ENCODE measurements at regions not wholly inside any gene's neighbourhood (a gene's known extent, or its start where the extent isn't known, plus 50 kb on each side); places are given as distances from the start of the nearest gene placed in this dataset.
A peak's percentile ranks its signal among the peaks of the same experiment; 100 is the strongest.

GRCh38 chr2:101622210-101623030 lies 75.1 kb upstream of the MAP4K4 start:
- no peak for DNase-seq (ENCODE audit: low spot score in 2 of 2)
- no peak overlapping the region for H3K4me3 ChIP-seq (ENCODE audit: low read depth, poor library complexity, severe bottlenecking)
- intact Hi-C loops (cut with DNase I; ENCODE audit: low total_unique reads): no loop called here
- WGBS, 2 donors: 69 to 72% methylated on average over 14 to 15 of the region's 16 CpGs
- TF ChIP-seq CTCF (IDR thresholded peaks at IDR 0.05): no peak
- no peak for TF ChIP-seq POLR2A (IDR thresholded peaks at IDR 0.05)

GRCh38 chr2:101619191-101619591 lies 78.3 kb upstream of the MAP4K4 start:
- intact Hi-C loops (cut with DNase I; ENCODE audit: low total_unique reads): no loop called here
- H3K4me3 ChIP-seq (ENCODE audit: low read depth, poor library complexity, severe bottlenecking): no peak overlapping the region
- 51 to 52% methylated on average over 10 of the region's 10 CpGs for WGBS, 2 donors
- DNase-seq (ENCODE audit: low spot score in 2 of 2): peak in 1 of 2 donors; percentile 58
- TF ChIP-seq POLR2A (IDR thresholded peaks at IDR 0.05) (no peak), CTCF (IDR thresholded peaks at IDR 0.05) (no peak)

GRCh38 chr2:101617796-101618195 lies 79.7 kb upstream of the MAP4K4 start:
- TF ChIP-seq POLR2A (IDR thresholded peaks at IDR 0.05) (no peak), CTCF (IDR thresholded peaks at IDR 0.05) (no peak)
- no peak for DNase-seq (ENCODE audit: low spot score in 2 of 2)
- intact Hi-C loops (cut with DNase I; ENCODE audit: low total_unique reads): no loop called here
- no peak overlapping the region for H3K4me3 ChIP-seq (ENCODE audit: low read depth, poor library complexity, severe bottlenecking)
- WGBS, 2 donors: 53 to 64% methylated on average over 8 of the region's 8 CpGs

GRCh38 chr2:101617188-101617587 lies 80.3 kb upstream of the MAP4K4 start:
- no peak for TF ChIP-seq POLR2A (IDR thresholded peaks at IDR 0.05)
- no peak for TF ChIP-seq CTCF (IDR thresholded peaks at IDR 0.05)
- WGBS, 2 donors: 90 to 91% methylated on average over 8 of the region's 8 CpGs
- H3K4me3 ChIP-seq (ENCODE audit: low read depth, poor library complexity, severe bottlenecking): no peak overlapping the region
- intact Hi-C loops (cut with DNase I; ENCODE audit: low total_unique reads): no loop called here
- DNase-seq (ENCODE audit: low spot score in 2 of 2): no peak

- no peak for TF ChIP-seq CTCF (IDR thresholded peaks at IDR 0.05)
- TF ChIP-seq POLR2A (IDR thresholded peaks at IDR 0.05): no peak
- intact Hi-C loops (cut with DNase I; ENCODE audit: low total_unique reads): no loop called here
- no peak for DNase-seq (ENCODE audit: low spot score in 2 of 2)
- no peak overlapping the region for H3K4me3 ChIP-seq (ENCODE audit: low read depth, poor library complexity, severe bottlenecking)
- WGBS, 2 donors: 91% methylated on average over 5 of the region's 5 CpGs
Observed at GRCh38 chr2:101614127-101614759, 83.3 kb upstream of the MAP4K4 start.
